ENCODE measurements at regions not wholly inside any gene's neighbourhood (a gene's known extent, or its start where the extent isn't known, plus 50 kb on each side); places are given as distances from the start of the nearest gene placed in this dataset.

DNA sequence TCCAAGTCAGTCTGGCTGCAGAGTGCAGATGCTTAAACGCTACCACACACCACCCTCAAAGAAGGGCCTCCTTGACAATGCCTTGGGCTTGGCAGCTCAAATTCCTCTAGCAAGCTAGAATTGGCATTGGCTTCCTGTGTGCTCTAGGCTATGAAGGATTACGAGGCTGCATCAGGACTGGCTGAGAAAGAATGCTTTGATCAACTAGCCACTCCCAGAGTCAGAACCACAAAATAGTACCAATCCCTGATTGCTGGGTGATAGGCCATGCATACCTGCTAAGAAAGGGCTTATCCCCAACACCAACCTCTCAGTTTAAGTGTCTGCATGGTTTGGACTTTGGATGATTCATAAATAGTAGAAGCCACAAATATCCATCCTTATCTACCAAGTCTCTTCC, 504.9 kb downstream of the OMA1 start:
- TF ChIP-seq FOXM1 (IDR thresholded peaks at IDR 0.05; ENCODE audit: borderline replicate concordance, low read depth) (no peak), REST (IDR thresholded peaks at IDR 0.05; ENCODE audit: low read depth) (no peak), YY1 (IDR thresholded peaks at IDR 0.05; ENCODE audit: low read depth) (no peak), EGR1 (IDR thresholded peaks at IDR 0.05) (no peak), CREB1 (IDR thresholded peaks at IDR 0.05; ENCODE audit: low read depth) (no peak), EP300 (IDR thresholded peaks at IDR 0.05; ENCODE audit: borderline replicate concordance) (no peak), ZBTB7A (IDR thresholded peaks at IDR 0.05; ENCODE audit: low read depth) (no peak), TEAD4 (IDR thresholded peaks at IDR 0.05) (no peak), RAD21 (IDR thresholded peaks at IDR 0.05; ENCODE audit: low read depth) (no peak), TAF1 (IDR thresholded peaks at IDR 0.05; ENCODE audit: low read depth) (no peak), MAX (IDR thresholded peaks at IDR 0.05) (no peak)

DNA sequence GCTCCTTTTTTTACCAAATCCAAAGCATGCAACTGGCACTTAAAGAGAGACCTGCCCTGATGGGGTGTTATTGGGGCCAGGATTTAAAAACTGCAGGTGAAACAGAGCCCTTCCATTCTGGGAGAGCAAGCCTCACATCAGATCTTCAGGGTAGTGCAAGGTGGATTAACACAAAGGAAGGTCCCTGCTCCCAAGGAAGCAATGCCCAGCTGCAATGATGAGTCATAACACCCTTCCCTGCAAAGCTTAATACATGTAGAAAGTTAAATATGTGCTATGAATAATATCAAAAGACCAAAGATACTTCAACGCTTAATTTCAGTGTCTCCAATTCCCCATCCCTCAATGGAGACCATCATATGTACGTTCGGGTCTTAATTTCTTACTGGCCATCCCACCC, 508.0 kb downstream of the OMA1 start:
- TF ChIP-seq EP300 (IDR thresholded peaks at IDR 0.05; ENCODE audit: borderline replicate concordance) (no peak), MAX (IDR thresholded peaks at IDR 0.05) (no peak), RAD21 (IDR thresholded peaks at IDR 0.05; ENCODE audit: low read depth) (no peak), TAF1 (IDR thresholded peaks at IDR 0.05; ENCODE audit: low read depth) (no peak), EGR1 (IDR thresholded peaks at IDR 0.05) (no peak)

GRCh38 chr1:58035523-58035922, 511.0 kb downstream of the OMA1 start:
- no peak for TF ChIP-seq EP300 (IDR thresholded peaks at IDR 0.05; ENCODE audit: borderline replicate concordance)
- no peak for TF ChIP-seq TCF12 (IDR thresholded peaks at IDR 0.05; ENCODE audit: low read depth)
- TF ChIP-seq CEBPB (IDR thresholded peaks at IDR 0.05): no peak
- no peak for TF ChIP-seq NFIC (IDR thresholded peaks at IDR 0.05)
- no peak for TF ChIP-seq TAF1 (IDR thresholded peaks at IDR 0.05; ENCODE audit: low read depth)
- TF ChIP-seq REST (IDR thresholded peaks at IDR 0.05; ENCODE audit: low read depth): no peak
- TF ChIP-seq TEAD4 (IDR thresholded peaks at IDR 0.05): no peak
- TF ChIP-seq ZBTB7A (IDR thresholded peaks at IDR 0.05; ENCODE audit: low read depth): no peak
- TF ChIP-seq CREB1 (IDR thresholded peaks at IDR 0.05; ENCODE audit: low read depth): no peak
- TF ChIP-seq EGR1 (IDR thresholded peaks at IDR 0.05): no peak
- TF ChIP-seq YY1 (IDR thresholded peaks at IDR 0.05; ENCODE audit: low read depth): no peak
- TF ChIP-seq MAX (IDR thresholded peaks at IDR 0.05): no peak

GRCh38 chr1:58033311-58033710, 513.2 kb downstream of the OMA1 start:
- TF ChIP-seq YY1 (IDR thresholded peaks at IDR 0.05; ENCODE audit: low read depth) (no peak), TEAD4 (IDR thresholded peaks at IDR 0.05) (no peak), REST (IDR thresholded peaks at IDR 0.05; ENCODE audit: low read depth) (no peak), ZBTB7A (IDR thresholded peaks at IDR 0.05; ENCODE audit: low read depth) (no peak), USF1 (IDR thresholded peaks at IDR 0.05) (no peak), CREB1 (IDR thresholded peaks at IDR 0.05; ENCODE audit: low read depth) (no peak), RAD21 (IDR thresholded peaks at IDR 0.05; ENCODE audit: low read depth) (no peak), TAF1 (IDR thresholded peaks at IDR 0.05; ENCODE audit: low read depth) (no peak), CEBPB (IDR thresholded peaks at IDR 0.05) (no peak), MAX (IDR thresholded peaks at IDR 0.05) (no peak), EP300 (IDR thresholded peaks at IDR 0.05; ENCODE audit: borderline replicate concordance) (no peak), EGR1 (IDR thresholded peaks at IDR 0.05) (no peak), FOXM1 (IDR thresholded peaks at IDR 0.05; ENCODE audit: borderline replicate concordance, low read depth) (no peak), NFIC (IDR thresholded peaks at IDR 0.05) (no peak), TCF12 (IDR thresholded peaks at IDR 0.05; ENCODE audit: low read depth) (no peak)

All from Ishikawa (cell line).